Ecto neural progenitor cell (in vitro differentiated cells): ENCODE measurements at regions not wholly inside any gene's neighbourhood (a gene's known extent, or its start where the extent isn't known, plus 50 kb on each side); places are given as distances from the start of the nearest gene placed in this dataset.

ENCODE experiments used
- DNase-seq: peaks from one replicate; pipeline ENCODE4 v3.0.0-alpha.2; 2018; ENCODE audit warnings: low spot score

DNA sequence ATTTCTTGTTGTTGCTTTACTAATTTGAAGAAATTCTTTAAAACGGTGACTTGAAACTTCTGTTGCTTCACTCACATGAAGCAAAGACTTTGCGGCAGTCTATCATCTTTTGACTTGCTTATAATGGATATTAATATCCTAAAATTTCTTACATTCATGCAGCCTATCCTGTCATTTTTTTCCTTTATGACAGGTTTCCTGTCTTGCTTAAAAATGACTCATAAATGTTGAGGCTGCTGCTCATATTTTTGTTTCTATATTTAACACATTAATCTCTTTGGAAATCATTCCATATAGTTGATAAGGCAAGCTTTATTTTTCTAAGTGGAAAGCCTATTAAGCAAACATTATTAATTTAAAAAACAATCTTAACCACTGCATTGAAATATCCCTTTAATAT, 176.6 kb upstream of the GALNTL6 start:
- DNase-seq: no peak

DNA sequence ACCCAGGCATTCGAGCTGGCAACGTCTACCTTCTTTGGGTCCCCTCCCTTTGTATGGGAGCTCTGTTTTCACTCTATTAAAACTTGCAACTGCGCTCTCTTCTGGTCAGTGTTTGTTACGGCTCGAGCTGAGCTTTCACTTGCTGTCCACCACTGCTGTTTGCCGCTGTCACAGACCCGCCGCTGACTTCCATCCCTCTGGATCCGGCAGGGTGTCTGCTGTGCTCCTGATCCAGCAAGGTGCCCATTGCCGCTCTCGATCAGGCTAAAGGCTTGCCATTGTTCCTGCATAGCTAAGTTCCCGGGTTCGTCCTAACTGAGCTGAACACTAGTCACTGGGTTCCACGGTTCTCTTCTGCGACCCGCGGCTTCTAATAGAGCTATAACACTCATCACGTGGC, 183.5 kb upstream of the GALNTL6 start:
- DNase-seq: no peak

DNA sequence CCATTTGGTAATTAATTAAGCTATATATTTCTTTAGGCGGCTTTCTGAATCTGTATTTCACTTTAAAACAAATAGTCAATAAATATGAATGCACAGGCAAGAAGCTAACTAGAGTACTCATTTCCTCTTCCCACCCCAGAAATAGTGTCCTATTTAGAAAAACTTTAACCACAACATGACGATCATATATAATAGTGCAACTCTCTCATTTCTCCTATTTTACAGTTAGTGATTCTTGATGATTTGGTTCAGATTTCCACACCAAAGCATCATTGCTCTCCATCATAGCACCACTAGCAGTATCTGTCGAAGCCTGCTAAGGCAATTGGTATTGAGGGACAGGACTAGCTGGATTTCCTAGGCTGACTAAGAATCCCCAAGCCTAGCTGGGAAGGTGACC, 184.0 kb upstream of the GALNTL6 start:
- DNase-seq: no peak

DNA sequence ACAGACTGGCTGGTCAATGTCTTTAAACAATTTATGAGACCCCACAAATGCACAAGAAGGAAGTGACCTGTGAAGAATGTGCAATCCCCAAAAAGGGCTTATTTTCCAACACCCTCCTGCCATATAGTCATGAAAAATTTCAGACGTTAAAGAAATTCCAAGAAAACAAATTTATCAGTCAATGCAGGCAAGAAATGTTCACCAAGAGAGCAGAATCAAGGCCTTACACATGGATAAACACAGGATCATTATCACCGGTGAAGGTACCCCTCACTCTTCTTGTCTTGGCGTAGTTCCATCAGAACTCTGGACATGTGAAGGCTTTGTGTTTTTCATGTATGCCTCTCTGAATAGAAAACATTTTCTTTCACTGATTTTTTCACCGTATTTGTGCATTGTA, 186.7 kb upstream of the GALNTL6 start:
- no peak for DNase-seq

DNA sequence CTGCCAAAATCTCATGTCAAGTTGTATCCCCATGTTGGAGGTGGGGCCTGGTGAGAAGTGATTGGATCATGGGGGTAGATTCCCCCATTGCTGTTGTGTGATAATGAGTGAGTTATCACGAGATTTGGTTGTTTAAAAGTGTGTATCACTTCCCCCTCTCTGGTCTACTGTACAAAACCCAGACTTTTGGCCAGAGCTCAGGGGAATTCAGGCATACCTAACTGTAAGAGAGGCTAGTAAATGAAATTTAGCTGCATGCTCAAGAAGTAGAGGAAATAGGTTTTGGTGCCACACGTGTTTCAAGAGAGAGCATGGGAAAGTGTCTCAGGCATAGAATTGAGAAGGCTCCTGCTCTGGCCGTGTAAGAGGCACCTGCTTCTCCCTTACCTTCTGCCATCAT, 190.5 kb upstream of the GALNTL6 start:
- DNase-seq: no peak

DNA sequence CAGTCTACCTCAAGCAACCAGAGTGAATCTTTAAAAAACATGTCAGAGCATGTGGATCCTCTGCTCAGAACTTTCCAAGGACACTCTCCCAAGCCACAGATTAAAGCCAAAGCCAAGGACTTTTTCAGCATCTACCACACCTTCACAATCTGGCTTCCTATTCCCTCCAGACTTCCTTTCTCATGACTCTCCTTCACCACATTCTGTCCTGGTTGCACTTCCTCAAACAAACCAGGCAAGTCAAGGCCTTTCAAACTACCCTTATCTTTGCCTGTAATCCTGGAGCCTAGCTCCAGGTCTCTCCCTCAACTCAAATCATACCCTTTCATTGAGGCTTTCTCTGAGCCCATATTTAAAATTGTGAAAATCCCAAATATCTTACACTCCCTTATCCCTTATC, 191.6 kb upstream of the GALNTL6 start:
- no peak for DNase-seq

DNA sequence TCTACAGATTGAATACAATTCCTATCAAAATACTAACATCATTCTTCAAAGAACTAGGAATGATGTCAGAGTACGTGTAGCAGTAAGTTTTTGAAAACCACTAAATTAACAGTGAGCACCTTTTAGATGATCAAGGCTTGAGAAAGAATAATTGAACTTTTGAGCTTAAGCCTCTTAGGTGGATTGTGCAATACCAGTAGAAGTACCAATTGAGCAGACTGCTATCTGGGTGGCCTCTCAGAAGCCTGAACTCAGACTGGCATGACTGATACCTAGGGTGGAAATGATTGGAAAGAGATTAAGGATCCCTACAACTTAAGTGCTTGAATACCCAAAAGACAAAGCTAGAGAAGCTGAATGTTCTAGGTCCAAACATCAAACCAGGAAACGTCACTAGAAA, 200.3 kb upstream of the GALNTL6 start:
- no peak for DNase-seq

DNA sequence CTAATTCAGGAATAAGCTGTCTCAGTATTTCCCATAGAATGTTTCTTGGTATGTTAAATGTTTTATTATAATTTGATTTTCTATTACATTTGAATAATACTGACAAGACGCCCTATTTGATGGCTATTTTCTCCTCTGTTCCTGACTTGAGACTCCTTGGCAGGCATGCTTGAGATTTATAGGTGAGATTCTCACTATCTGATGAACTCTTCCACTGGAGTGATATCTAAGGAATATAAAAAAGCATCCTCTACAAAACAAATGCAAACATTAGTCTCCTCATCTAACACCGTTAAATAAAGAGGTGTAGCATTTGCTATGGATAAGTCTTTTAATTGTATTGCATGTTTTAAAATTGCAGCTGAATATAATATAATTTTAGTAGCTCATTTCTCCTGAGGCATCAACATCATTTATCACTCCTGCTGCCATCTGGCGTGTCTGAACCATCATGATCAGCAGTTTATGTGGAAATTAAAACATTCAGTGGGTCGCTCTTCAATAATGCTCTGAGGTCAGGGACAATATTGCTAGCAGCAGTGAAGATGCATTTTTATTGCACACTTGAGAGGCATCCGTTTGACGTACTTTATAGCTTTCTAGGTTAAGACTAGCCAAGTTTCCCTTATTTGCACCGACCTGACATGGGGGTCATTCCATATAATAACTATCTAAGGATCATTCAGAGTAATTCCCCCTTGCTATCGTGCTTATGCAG, 210.4 kb upstream of the GALNTL6 start:
- DNase-seq: no peak

DNA sequence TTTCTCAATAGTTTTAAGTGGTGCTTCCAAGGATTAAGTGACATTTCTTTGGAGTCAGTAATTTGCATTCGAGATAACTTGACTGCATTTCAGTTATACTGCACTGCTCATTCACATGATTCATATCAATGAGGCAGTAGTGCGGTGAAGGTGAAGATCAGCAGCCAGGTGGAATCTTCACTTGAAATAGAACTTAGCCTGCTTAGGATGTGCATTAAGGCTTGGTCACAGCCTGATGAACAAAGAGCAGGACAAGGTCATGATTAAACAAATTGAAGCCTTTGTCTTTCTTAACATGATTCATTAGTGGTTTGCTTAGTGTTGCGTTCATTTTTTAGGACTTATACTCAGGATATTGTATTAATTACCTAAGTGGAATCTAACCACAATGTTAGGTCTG, 212.1 kb upstream of the GALNTL6 start:
- DNase-seq: no peak

DNA sequence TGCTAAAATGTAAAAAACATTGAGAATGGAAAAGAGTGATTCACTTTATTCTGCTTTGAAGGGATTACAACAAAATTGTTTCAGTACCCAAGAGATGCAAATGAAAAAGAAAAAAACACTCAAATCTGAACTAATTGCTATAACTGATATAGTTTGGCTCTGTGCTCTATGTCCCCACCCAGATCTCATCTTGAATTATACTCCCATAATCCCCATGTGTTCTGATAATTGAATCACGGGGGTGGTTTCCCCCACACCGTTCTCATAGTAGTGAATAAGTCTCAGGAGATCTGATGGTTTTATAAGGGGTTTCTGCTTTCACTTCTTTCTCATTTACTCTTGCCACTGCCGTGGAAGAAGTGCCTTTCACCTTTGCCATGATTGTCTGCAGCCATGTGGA, 213.6 kb upstream of the GALNTL6 start:
- DNase-seq: no peak

DNA sequence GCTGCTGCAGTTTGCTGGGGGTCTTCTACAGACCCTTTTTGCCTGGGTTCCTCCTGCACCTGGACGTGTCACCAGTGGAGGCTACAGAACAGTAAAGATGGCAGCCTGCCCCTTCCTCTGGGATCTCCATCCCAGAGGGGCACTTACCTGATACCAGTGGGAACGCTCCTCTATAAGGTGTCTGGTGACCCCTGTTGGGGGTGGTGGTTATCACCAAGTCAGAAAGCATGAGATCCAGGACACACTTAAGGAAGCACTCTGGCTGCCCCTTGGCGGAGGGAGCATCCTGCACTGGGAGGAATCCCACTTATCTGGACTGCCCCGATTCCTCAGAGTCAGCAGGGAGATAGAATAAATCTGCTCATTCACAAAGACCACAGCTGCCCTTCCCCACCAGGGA, 218.9 kb upstream of the GALNTL6 start:
- no peak for DNase-seq

DNA sequence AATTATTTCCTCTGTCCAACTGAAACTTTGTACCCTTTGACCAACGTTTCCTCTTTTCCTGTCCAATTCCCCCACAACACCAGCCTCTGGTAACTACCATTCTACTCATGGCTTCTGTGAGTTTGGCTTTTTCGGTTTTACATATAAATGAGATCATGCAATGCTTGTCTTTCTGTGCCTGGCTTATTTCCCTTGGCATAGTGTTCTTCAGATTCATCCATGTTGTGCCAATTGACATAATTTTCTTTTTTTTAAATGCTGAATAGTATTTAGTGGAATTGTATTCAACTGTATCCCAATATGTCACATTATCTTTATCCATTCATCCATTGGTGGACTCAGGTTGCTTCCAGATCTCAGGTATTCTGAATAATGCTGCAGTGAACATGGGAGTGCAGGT, 222.5 kb upstream of the GALNTL6 start:
- DNase-seq: no peak

DNA sequence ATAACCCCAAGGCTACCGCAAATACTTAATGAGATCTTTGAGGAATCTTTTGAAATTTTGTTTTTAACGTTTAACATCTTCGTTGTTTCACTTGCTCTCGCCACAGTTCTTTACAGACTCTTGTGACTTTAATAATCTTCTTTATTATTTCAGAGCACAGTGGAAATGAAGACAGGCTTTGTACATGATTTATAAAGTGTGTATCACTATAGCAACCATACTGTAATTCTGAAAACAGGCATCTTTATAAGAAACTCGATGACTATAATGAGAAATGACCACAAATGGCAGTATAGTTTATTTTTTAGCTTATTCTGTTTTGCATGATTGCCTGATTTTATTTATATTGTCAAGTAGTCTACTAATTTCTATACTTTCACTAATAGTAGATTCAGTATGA, 224.4 kb upstream of the GALNTL6 start:
- DNase-seq: no peak

DNA sequence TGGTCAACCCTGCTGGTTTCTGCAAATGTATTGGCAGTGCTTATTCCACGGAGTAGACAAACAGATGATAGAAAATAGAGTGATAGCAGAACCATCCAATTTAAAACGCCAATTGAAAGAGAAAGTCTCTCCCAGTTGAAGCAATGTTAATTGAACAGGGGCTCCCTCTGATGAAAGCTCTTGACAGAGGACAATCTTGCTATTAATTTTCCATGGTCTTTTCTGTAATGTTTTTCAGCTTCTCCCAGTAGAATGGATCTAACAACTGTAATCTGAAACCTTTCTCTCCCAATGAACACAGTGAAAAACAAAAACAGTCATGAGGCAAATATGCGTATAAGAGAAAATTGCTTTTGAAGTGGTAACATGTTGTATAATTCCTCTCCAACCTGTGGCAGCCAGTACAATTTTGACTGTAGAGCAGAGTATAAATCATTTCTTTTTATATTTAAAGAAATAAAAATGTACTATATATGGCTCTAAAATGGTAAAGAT, 225.1 kb upstream of the GALNTL6 start:
- no peak for DNase-seq

DNA sequence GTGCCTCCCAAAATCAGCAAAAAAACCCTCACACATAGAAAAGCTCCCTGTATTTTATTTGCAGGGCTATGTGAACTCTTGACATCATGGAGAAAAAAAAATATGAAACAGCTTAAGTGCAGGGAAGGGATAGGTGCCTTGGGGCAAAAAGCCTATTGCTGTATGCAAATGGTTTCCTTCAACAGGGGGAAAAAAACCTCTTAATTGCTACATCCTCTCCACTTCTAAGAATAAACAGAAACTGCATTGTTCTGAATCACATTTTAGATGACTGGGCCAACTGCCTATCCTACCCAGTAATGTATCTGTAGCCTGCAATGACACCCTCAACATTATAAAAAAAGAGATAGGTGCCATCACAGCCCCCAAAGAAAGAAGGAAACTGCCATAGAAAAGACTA, 229.4 kb upstream of the GALNTL6 start:
- DNase-seq: no peak

DNA sequence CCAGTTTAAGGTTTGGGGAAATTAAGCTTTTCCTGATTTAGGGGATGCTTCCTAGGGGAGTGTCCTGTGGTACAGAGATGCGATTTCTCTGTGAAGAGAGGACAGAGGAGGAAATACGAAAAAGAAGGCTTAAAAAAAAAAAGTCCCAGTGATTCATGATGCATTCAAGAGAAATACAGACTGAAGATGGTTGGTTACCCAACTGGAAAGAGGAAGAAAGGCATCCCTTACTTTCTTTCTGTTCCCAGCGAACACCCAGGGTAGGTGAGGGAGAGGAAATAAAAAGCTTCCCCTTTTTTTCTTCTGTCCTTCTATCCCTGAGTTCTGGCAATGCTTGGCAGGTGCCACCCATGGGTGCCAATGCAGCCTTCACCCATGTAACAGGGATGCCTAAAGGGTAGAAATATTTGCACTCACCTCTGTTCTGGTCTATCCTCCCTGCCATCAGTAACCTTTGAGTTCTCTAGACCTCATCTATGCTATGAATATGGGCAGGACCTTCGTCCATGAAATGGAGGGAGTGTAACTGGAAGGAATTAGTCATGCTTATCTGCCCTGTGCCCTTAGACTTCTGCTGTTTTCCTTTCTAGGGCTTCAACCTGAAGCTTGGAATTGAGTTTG, 230.1 kb upstream of the GALNTL6 start:
- no peak for DNase-seq

DNA sequence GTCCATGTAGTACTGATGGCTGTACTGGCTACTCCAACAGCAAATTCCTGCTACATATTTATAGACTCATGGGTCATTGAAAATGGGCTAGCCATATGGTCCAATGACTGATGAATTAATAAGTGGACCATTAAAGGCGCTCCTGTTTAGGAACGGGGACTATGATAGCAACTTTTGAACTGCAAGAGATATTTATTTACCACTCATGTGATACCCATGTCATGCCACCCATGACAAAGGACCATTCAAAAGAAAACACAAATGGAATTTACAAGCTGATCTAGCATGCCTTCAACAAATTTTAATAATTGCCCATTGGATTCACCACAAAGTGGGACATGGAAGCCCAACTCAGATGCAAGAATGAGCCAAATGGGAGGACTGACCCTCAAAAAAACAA, 240.0 kb upstream of the GALNTL6 start:
- no peak for DNase-seq

DNA sequence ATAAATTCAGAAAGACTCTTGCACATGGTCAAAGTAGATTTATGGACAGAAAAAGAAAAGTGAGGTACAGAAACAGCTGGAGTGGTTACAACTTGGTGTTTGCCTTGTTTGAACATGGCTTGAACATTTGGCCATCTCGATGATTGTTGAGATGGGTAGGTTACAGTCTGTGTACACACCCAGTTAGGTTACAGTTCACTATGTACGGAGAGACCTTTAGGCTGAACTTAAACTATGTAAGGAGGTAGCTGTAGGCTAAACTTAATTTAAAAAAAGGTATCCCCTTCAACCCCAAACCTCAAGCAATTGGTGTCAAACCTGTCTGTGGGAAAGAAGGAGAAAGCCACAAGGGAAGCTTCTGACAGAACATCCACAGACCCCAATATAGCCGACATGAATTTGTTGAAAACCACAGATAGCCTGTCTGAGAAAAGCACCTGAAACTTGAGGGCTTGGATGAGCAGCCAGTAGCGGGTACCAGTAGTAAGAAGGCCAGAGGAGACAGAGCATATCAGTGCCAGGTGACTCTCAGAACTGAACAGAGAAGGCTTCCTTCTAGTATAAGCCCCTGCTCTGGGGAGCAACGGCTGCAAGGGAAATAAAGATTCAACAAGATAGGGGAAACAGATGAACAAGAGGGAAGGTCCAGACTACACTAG, 247.9 kb upstream of the GALNTL6 start:
- no peak for DNase-seq

DNA sequence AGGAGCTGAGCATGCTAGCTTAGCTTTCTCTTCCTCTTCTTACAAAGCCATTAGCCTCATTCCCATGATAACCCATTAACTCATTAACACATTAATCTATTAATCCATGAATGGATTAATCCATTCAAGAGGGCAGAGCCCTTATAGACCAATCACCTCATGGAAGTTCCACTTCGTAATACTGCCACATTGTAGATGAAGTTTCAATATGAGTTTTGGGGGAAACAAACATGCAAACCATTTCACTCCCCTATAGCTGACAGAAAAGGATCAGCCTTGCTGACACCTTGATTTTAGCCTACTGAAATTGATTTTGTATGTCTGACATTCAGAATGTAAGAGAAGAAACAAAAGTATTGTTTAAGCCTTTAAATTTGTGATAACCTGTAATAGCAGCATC, 251.8 kb upstream of the GALNTL6 start:
- no peak for DNase-seq

DNA sequence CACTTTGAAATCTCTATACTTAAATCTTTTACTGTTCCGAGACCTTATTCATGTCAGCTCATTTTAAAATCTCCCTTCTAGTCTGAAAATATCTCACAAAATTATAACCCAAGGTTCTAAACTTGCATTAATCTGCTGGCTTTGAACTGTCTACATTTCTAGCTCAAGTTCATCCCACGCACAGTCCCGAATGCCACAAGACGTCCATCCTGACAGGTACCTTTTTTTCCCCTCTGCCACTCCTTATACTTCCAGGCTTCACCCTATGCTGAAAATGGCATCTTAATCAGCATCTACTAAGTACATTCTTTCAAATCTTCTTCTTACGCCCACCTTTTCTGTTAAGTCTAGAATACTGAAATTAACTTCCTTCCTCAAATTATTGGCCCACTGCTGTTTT, 259.2 kb upstream of the GALNTL6 start:
- DNase-seq: no peak

DNA sequence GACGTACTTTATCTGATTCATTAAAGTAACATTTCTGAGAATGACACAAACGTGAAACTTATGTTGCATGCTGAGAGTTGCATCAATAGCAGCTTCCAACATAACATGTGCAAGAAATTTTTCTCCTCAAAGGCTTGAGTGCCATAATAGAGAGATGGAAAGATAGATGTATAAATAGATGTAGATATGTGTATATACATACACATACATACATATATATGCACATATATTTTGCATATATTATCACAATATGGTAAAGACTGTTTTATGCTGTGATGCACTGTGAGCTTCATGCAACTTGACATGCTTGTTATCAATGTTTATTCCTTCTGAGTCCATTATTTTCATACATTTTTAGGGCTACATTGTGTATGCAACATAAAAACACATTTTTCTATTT, 270.6 kb upstream of the GALNTL6 start:
- DNase-seq: no peak

DNA sequence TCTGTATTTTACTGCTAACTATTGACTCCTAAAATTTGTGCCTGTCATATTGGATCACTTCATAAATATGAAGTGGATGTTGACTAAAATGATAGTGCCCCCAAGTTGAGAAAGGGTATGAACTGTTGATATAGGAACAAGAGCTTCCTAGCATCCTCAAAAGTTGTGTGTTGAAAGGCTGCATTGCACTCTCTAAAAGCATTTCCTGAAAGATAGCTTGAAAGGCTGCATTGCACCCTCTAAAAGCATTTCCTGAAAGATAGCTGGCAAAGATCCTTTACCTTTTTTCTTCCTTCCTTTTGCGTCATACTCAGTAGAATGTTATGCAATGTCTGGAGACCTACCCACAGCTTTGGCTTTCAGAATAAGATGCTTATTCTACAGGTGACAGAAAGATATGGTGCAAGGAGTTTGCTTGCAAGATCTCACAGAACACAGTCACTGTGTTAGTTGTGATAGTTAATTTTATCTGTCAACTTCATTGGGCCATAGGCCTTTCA, 274.6 kb upstream of the GALNTL6 start:
- no peak for DNase-seq

DNA sequence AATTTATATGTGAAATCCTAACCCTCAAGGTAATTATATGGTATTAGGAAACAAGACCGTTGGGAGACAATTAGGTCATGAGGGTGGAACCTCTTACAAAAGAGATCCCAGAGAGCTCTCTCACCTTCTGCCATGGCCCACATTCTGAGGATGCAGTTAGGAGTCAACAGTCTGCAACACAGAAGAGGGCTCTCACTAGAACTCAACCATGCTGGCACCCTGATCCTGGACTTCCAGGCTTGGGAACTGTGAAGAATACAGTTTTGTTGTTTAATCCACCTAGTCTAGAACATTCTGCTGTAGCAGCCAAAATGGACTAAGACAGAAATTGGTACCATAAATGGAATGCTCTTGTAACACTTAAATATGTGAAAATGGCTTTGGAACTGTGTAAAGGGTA, 278.8 kb upstream of the GALNTL6 start:
- no peak for DNase-seq
